ENCODE measurements at regions not wholly inside any gene's neighbourhood (a gene's known extent, or its start where the extent isn't known, plus 50 kb on each side); places are given as distances from the start of the nearest gene placed in this dataset.

DNA sequence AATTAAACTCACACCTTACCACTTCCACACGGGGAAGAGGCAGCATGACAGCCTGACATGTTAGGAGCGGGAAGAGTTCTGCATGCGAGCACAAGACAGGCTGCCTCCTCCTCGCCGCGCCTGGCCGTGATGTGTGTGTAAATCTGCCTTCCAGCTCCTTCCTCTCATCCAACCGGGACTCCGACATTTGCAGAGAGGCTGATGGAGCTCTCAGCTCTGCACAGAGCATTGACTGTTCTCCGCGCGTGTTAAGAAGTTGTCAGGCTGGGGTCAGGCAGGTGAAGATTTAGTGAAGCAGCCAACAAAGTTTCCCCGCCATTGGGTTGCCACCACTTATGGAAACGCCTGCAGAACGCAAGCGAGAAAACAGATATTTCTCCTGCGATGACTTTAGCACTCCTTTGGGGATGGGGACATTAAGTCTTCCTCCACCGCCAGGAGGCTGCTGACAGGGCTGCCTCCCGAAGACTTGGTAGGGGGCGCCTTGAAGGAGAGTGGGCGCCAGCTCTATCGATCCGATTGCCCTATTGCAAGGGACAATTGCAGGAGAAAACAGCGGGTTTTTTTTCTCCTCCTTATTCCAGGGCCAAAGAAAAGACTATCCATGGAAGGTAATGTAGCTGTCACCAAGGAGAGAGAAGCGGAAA is 213.9 kb upstream of the TSHZ3 start:
- Mint-ChIP-seq H3K9me3 (peaks cover 14% of the 10 kb centered on the region), H3K4me3 (no peak overlapping the region), H3K4me1 (no peaks in the 10 kb centered on the region), H3K27me3 (no peaks in the 10 kb centered on the region), H3K36me3 (no peaks in the 10 kb centered on the region), H3K27ac (no peak overlapping the region)
- CTCF ChIA-PET = no interaction called here
- no peak for DNase-seq

GRCh38 chr19:31567776-31568175 is 218.5 kb upstream of the TSHZ3 start:
- no peak for DNase-seq
- Mint-ChIP-seq H3K4me3 (no peak overlapping the region), H3K9me3 (peaks cover 2% of the 10 kb centered on the region), H3K36me3 (no peaks in the 10 kb centered on the region), H3K27ac (no peak overlapping the region), H3K27me3 (no peaks in the 10 kb centered on the region), H3K4me1 (no peaks in the 10 kb centered on the region)
- CTCF ChIA-PET = no interaction called here

- Mint-ChIP-seq H3K4me3 (no peak overlapping the region), H3K27ac (no peak overlapping the region), H3K4me1 (no peaks in the 10 kb centered on the region), H3K27me3 (no peaks in the 10 kb centered on the region), H3K9me3 (peaks cover 2% of the 10 kb centered on the region), H3K36me3 (no peaks in the 10 kb centered on the region)
- no peak for DNase-seq
- CTCF ChIA-PET = no interaction called here
Measured at GRCh38 chr19:31568724-31569123, 219.5 kb upstream of the TSHZ3 start.

- no peaks in the 10 kb centered on the region for H3K27me3 Mint-ChIP-seq
- H3K36me3 Mint-ChIP-seq = no peaks in the 10 kb centered on the region
- CTCF ChIA-PET = no interaction called here
- H3K27ac Mint-ChIP-seq = no peak overlapping the region
- peaks cover 2% of the 10 kb centered on the region for H3K9me3 Mint-ChIP-seq
- DNase-seq = no peak
- no peaks in the 10 kb centered on the region for H3K4me1 Mint-ChIP-seq
- no peak overlapping the region for H3K4me3 Mint-ChIP-seq
Measured at GRCh38 chr19:31570718-31571117, 221.5 kb upstream of the TSHZ3 start.

- H3K36me3 Mint-ChIP-seq = no peaks in the 10 kb centered on the region
- no peak overlapping the region for H3K4me3 Mint-ChIP-seq
- no peaks in the 10 kb centered on the region for H3K27me3 Mint-ChIP-seq
- no peaks in the 10 kb centered on the region for H3K4me1 Mint-ChIP-seq
- peaks cover 2% of the 10 kb centered on the region for H3K9me3 Mint-ChIP-seq
- H3K27ac Mint-ChIP-seq = no peak overlapping the region
- CTCF ChIA-PET = no interaction called here
- no peak for DNase-seq
Measured at GRCh38 chr19:31572102-31572975, 223.1 kb upstream of the TSHZ3 start.

- no peak for DNase-seq
- Mint-ChIP-seq H3K9me3 (peaks cover 2% of the 10 kb centered on the region), H3K36me3 (no peaks in the 10 kb centered on the region), H3K27ac (no peak overlapping the region), H3K27me3 (no peaks in the 10 kb centered on the region), H3K4me3 (no peak overlapping the region), H3K4me1 (no peaks in the 10 kb centered on the region)
- CTCF ChIA-PET = no interaction called here
Measured at GRCh38 chr19:31572976-31573298, 223.7 kb upstream of the TSHZ3 start.

- Mint-ChIP-seq H3K4me3 (no peak overlapping the region), H3K36me3 (no peaks in the 10 kb centered on the region), H3K4me1 (no peaks in the 10 kb centered on the region), H3K27ac (no peak overlapping the region), H3K9me3 (no peaks in the 10 kb centered on the region), H3K27me3 (no peaks in the 10 kb centered on the region)
- no peak for DNase-seq
- CTCF ChIA-PET = no interaction called here
Measured at GRCh38 chr19:31574251-31574973, 225.2 kb upstream of the TSHZ3 start.

DNA sequence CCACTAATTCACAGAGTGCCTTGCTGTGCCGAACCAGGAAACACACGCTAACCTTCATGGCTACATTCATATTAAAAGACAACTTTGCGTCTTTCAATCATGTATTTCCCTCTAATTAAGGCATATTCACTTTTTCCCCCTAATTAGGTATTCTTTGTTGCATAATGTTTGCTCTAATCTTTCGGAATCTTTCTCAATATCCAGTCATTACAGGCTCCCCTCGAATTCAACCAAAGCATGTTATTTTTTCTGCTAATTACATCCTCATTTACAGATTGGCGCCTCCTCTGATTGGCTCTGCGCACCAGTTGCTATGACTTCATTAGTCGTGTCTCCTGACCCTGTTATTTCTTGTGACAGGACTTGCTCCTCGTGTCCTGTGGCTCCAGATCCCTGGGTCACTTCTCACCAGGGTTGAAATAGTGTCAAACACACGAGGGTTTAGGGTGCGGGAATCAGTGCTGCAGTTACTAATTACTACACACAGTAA is 226.7 kb upstream of the TSHZ3 start:
- no peaks in the 10 kb centered on the region for H3K36me3 Mint-ChIP-seq
- no peak overlapping the region for H3K4me3 Mint-ChIP-seq
- no peaks in the 10 kb centered on the region for H3K27me3 Mint-ChIP-seq
- no peaks in the 10 kb centered on the region for H3K9me3 Mint-ChIP-seq
- H3K27ac Mint-ChIP-seq = no peak overlapping the region
- CTCF ChIA-PET = no interaction called here
- no peaks in the 10 kb centered on the region for H3K4me1 Mint-ChIP-seq
- no peak for DNase-seq

GRCh38 chr19:31578326-31578725 is 229.1 kb upstream of the TSHZ3 start:
- no peak overlapping the region for H3K4me3 Mint-ChIP-seq
- no peaks in the 10 kb centered on the region for H3K4me1 Mint-ChIP-seq
- no peak for DNase-seq
- H3K27ac Mint-ChIP-seq = no peak overlapping the region
- H3K9me3 Mint-ChIP-seq = no peaks in the 10 kb centered on the region
- CTCF ChIA-PET = no interaction called here
- H3K27me3 Mint-ChIP-seq = no peaks in the 10 kb centered on the region
- no peaks in the 10 kb centered on the region for H3K36me3 Mint-ChIP-seq

- Mint-ChIP-seq H3K36me3 (no peaks in the 10 kb centered on the region), H3K4me1 (no peaks in the 10 kb centered on the region), H3K27ac (no peak overlapping the region), H3K4me3 (no peak overlapping the region), H3K9me3 (no peaks in the 10 kb centered on the region), H3K27me3 (no peaks in the 10 kb centered on the region)
- no peak for DNase-seq
- CTCF ChIA-PET = interaction anchor here (0.6 kb wide), 1 partner anchor 11 kb away, joined by 3 read pairs; no protein-coding TSS in a partner anchor
Measured at GRCh38 chr19:31583148-31583547, 233.9 kb upstream of the TSHZ3 start.

- CTCF ChIA-PET = no interaction called here
- Mint-ChIP-seq H3K9me3 (no peaks in the 10 kb centered on the region), H3K4me3 (no peak overlapping the region), H3K36me3 (no peaks in the 10 kb centered on the region), H3K27ac (no peak overlapping the region), H3K4me1 (no peaks in the 10 kb centered on the region), H3K27me3 (no peaks in the 10 kb centered on the region)
- DNase-seq = no peak
Measured at GRCh38 chr19:31586282-31586681, 237.0 kb upstream of the TSHZ3 start.

DNA sequence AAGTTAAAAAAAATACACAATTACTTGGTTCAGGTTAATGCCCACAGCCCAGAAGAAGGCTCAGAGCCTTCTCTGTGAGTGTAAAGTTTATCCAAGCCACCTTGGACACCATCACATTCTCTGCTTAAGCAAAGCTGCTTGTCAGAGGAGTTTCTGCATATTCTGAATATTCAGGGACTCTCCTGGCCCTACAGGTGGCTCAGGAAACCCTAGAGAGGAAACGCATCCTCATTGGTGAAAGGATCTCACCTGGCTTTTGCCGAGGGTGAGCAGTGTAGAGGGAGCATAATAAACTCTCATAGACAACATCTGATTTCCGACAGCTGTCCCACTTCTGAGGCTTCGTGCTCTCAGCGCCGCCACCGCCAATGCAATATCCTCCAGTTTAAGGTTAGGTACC is 239.9 kb upstream of the TSHZ3 start:
- Mint-ChIP-seq H3K27ac (no peak overlapping the region), H3K4me3 (no peak overlapping the region), H3K9me3 (no peaks in the 10 kb centered on the region), H3K4me1 (no peaks in the 10 kb centered on the region), H3K36me3 (no peaks in the 10 kb centered on the region), H3K27me3 (no peaks in the 10 kb centered on the region)
- CTCF ChIA-PET = no interaction called here
- no peak for DNase-seq

DNA sequence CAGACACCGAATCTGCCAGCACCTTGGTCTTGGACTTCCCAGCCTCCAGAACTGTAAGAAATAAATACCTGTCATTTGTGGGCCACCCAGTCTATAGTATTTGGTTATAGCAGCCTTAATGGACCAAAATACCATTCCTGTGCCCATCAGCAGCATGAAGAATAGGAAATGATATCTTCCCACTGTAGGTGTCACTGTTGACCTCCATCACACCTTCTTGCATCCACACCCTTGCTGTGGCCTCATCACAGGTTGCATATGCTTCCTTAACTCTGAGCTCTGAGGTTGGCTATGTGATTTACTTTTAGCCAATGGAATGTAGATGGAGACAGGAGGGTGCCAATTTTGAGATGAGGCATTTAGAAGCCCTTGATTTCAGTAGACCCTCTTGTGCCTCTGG is 242.0 kb upstream of the TSHZ3 start:
- no peaks in the 10 kb centered on the region for H3K27me3 Mint-ChIP-seq
- DNase-seq = no peak
- no peak overlapping the region for H3K4me3 Mint-ChIP-seq
- no peaks in the 10 kb centered on the region for H3K4me1 Mint-ChIP-seq
- no peak overlapping the region for H3K27ac Mint-ChIP-seq
- no peaks in the 10 kb centered on the region for H3K36me3 Mint-ChIP-seq
- CTCF ChIA-PET = no interaction called here
- no peaks in the 10 kb centered on the region for H3K9me3 Mint-ChIP-seq

GRCh38 chr19:31592456-31592855 is 243.2 kb upstream of the TSHZ3 start:
- Mint-ChIP-seq H3K27ac (no peak overlapping the region), H3K27me3 (no peaks in the 10 kb centered on the region), H3K4me1 (no peaks in the 10 kb centered on the region), H3K4me3 (no peak overlapping the region), H3K9me3 (no peaks in the 10 kb centered on the region), H3K36me3 (no peaks in the 10 kb centered on the region)
- CTCF ChIA-PET = no interaction called here
- DNase-seq = no peak

DNA sequence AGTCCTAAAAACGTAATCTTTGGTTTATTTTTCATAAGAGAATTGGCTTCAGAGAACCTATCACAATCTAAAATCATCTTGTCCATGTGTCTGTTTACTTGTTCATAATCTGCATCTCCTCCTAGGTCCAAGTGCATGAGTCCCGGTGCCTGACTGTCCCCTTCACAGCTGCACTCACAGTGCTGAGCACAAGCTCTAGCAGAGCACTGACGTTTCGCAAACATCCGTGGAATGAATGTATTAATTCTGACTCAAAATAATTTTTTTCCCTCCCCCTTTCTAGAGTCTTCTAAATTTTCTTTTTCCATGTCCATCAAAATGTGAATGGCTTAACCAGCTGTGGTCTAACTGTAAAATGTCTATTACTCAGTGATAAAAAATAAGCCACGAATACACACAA is 245.5 kb upstream of the TSHZ3 start:
- no peaks in the 10 kb centered on the region for H3K36me3 Mint-ChIP-seq
- no peak overlapping the region for H3K27ac Mint-ChIP-seq
- no peak overlapping the region for H3K4me3 Mint-ChIP-seq
- no peaks in the 10 kb centered on the region for H3K9me3 Mint-ChIP-seq
- CTCF ChIA-PET = no interaction called here
- H3K4me1 Mint-ChIP-seq = no peaks in the 10 kb centered on the region
- H3K27me3 Mint-ChIP-seq = no peaks in the 10 kb centered on the region
- DNase-seq = no peak
